ENCODE measurements at regions not wholly inside any gene's neighbourhood (a gene's known extent, or its start where the extent isn't known, plus 50 kb on each side); places are given as distances from the start of the nearest gene placed in this dataset.
"Not testable (repeated sequence)": the region's sequence is repeated elsewhere in the genome, so short reads cannot be mapped to it uniquely, and the experiment has no call there.

DNA sequence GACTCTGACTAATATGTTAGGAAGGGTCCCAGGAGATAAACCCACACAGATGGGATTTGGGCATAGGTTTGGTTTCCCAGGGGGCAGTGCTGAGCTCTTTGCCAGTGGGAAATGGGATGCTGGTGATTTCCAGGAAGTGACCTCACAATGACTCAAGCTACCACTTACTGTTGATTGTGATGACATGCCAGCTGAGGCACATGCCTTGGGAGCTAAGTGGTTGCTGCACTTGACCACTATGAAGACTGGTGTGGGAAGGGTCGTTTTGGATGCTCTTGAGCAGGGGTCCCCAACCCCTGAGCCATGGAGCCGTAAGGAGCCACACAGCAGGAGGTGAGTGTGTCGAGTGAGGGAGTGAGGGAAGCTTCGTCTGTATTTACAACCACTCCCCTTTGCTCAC is 159.0 kb upstream of the CDK13 start:
- peaks cover 8 to 23% (median 11%) of the 10 kb centered on the region in 3 experiments for H3K36me3 Mint-ChIP-seq (ENCODE audit: insufficient read depth in 1 of 3, low read depth in 3 of 3)
- H2BK15ac ChIP-seq (ENCODE audit: low read depth, low read length); H3K79me2 ChIP-seq (ENCODE audit: insufficient read depth, low read length); H2BK20ac ChIP-seq (ENCODE audit: low read depth, low read length, poor library complexity, severe bottlenecking); H3K27me3 ChIP-seq (ENCODE audit: insufficient read depth, low read length); DNase-seq; H3K56ac ChIP-seq (ENCODE audit: insufficient read length, low read depth, low read length); H3K4me3 Mint-ChIP-seq; H3K23ac ChIP-seq (ENCODE audit: insufficient read length, low read depth, low read length); H3K79me1 ChIP-seq (ENCODE audit: insufficient read depth, low read depth, low read length, poor library complexity, severe bottlenecking); H3K4me1 ChIP-seq (ENCODE audit: insufficient read depth, low read length); H3K9ac ChIP-seq (ENCODE audit: extremely low read depth, insufficient read length, low read length); H2BK120ac ChIP-seq (ENCODE audit: low read depth, low read length, poor library complexity, severe bottlenecking); H3K9me3 Mint-ChIP-seq; H3K27me3 Mint-ChIP-seq (ENCODE audit: low read depth); H2AFZ ChIP-seq (ENCODE audit: low read length); H4K91ac ChIP-seq (ENCODE audit: insufficient read length, low read depth, low read length); H3K4me1 Mint-ChIP-seq; H4K8ac ChIP-seq (replicated peaks; ENCODE audit: insufficient read length, low read depth, low read length); H3K4me2 ChIP-seq (ENCODE audit: insufficient read depth, insufficient read length, low read length); H3K9me3 ChIP-seq (ENCODE audit: control insufficient read depth, low read depth, low read length); H4K20me1 ChIP-seq (ENCODE audit: control insufficient read depth, insufficient read depth, insufficient read length); H4K5ac ChIP-seq (ENCODE audit: insufficient read length, low read depth, low read length); H3K4ac ChIP-seq (ENCODE audit: low read depth, low read length); H2BK12ac ChIP-seq (ENCODE audit: insufficient read length, low read depth, low read length); H2BK5ac ChIP-seq (ENCODE audit: insufficient read length, low read length); H3K23me2 ChIP-seq (ENCODE audit: insufficient read length, low read depth, low read length, poor library complexity, severe bottlenecking); H3K27ac Mint-ChIP-seq; H2AK5ac ChIP-seq (ENCODE audit: insufficient read length, low read length); H3T11ph ChIP-seq (ENCODE audit: low read length); H3K27ac ChIP-seq (ENCODE audit: insufficient read length, low read depth, low read length); H3K18ac ChIP-seq (ENCODE audit: insufficient read length, low read depth, low read length); H3K14ac ChIP-seq (ENCODE audit: insufficient read depth, low read length): not testable (repeated sequence)
- WGBS (ENCODE audit: extremely low coverage, insufficient read length, low lambda C conversion rate): no CpG with 5 or more reads among the region's 4 CpGs
- TF ChIP-seq, protein P1, sequence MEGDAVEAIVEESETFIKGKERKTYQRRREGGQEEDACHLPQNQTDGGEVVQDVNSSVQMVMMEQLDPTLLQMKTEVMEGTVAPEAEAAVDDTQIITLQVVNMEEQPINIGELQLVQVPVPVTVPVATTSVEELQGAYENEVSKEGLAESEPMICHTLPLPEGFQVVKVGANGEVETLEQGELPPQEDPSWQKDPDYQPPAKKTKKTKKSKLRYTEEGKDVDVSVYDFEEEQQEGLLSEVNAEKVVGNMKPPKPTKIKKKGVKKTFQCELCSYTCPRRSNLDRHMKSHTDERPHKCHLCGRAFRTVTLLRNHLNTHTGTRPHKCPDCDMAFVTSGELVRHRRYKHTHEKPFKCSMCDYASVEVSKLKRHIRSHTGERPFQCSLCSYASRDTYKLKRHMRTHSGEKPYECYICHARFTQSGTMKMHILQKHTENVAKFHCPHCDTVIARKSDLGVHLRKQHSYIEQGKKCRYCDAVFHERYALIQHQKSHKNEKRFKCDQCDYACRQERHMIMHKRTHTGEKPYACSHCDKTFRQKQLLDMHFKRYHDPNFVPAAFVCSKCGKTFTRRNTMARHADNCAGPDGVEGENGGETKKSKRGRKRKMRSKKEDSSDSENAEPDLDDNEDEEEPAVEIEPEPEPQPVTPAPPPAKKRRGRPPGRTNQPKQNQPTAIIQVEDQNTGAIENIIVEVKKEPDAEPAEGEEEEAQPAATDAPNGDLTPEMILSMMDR (conservative IDR thresholded peaks at IDR 0.05): 0 out of 3 replicates have a peak, but pooled peaks have one; percentile 13
